GM23248 (cell line): ENCODE measurements at regions not wholly inside any gene's neighbourhood (a gene's known extent, or its start where the extent isn't known, plus 50 kb on each side); places are given as distances from the start of the nearest gene placed in this dataset.

ENCODE experiments used
- DNase-seq: peaks from one replicate; pipeline ENCODE4 v3.0.0-alpha.2; 2015
- H2AFZ ChIP-seq: fragments of 200-600 bp; sonication (generic); 2 replicates; pipeline ENCODE4 v1.6.1; 2016; ENCODE audit warnings: antibody characterized with exemption
- H3F3A ChIP-seq: fragments of 200-600 bp; sonication (generic); 2 replicates; pipeline ENCODE4 v1.6.1; 2016; ENCODE audit warnings: mild to moderate bottlenecking, antibody characterized with exemption, mixed run types; ENCODE audit not compliant: insufficient read depth
- H3K27ac ChIP-seq: fragments of 200-600 bp; sonication (generic); 2 replicates; pipeline ENCODE4 v1.5.1; 2016; ENCODE audit warnings: mild to moderate bottlenecking
- H3K27me3 ChIP-seq: fragments of 200-600 bp; sonication (generic); replicated peaks from 2 replicates; pipeline ENCODE4 v1.6.1; 2016; ENCODE audit warnings: mild to moderate bottlenecking; ENCODE audit not compliant: insufficient read depth
- H3K36me3 ChIP-seq: fragments of 200-600 bp; sonication (generic); 2 replicates; pipeline ENCODE4 v1.6.1; 2016; ENCODE audit warnings: low read depth, mild to moderate bottlenecking
- H3K4me1 ChIP-seq: fragments of 200-600 bp; sonication (generic); 2 replicates; pipeline ENCODE4 v1.6.1; 2016; ENCODE audit warnings: mild to moderate bottlenecking; ENCODE audit not compliant: insufficient read depth
- H3K4me2 ChIP-seq: fragments of 200-600 bp; sonication (generic); one replicate; pipeline ENCODE4 v1.6.1; 2016; ENCODE audit warnings: mild to moderate bottlenecking; ENCODE audit not compliant: unreplicated experiment
- H3K4me3 ChIP-seq: fragments of 200-600 bp; sonication (generic); 2 replicates; pipeline ENCODE4 v1.5.1; 2016; ENCODE audit warnings: mild to moderate bottlenecking
- H3K79me2 ChIP-seq: fragments of 200-600 bp; sonication (generic); 2 replicates; pipeline ENCODE4 v1.6.1; 2016; ENCODE audit warnings: mild to moderate bottlenecking; ENCODE audit not compliant: insufficient read depth
- H3K9ac ChIP-seq: fragments of 200-600 bp; sonication (generic); 2 replicates; pipeline ENCODE4 v1.6.1; 2016; ENCODE audit warnings: mild to moderate bottlenecking
- H3K9me2 ChIP-seq: fragments of 200-600 bp; sonication (generic); 2 replicates; pipeline ENCODE4 v1.6.1; 2016; ENCODE audit warnings: mixed run types, mild to moderate bottlenecking, moderate library complexity; ENCODE audit not compliant: insufficient read depth
- H3K9me3 ChIP-seq: fragments of 200-600 bp; sonication (generic); one replicate; pipeline ENCODE4 v1.6.1; 2017; ENCODE audit warnings: low read depth
- H4K20me1 ChIP-seq: fragments of 200-600 bp; sonication (generic); 2 replicates; pipeline ENCODE4 v1.6.0; 2016; ENCODE audit not compliant: insufficient read depth
- EZH2 ChIP-seq: fragments of 200-600 bp; sonication (generic); IDR thresholded peaks from 2 replicates; pipeline ENCODE4 v1.6.1; 2018; ENCODE audit warnings: antibody characterized with exemption, mild to moderate bottlenecking; ENCODE audit not compliant: insufficient read depth, poor library complexity, severe bottlenecking
- EZH2phosphoT487 ChIP-seq: fragments of 200-600 bp; sonication (generic); IDR thresholded peaks from 2 replicates; pipeline ENCODE4 v1.6.1; 2018; ENCODE audit warnings: antibody characterized with exemption, moderate library complexity, mild to moderate bottlenecking, low read depth; ENCODE audit not compliant: insufficient read depth
- WGBS, 2 experiments: methylation state at CpG; one replicate each; pipeline ENCODE4 v1.1.6; 2015 to 2017; ENCODE audit warnings: low lambda C conversion rate in 2 of 2, low coverage in 1 of 2; ENCODE audit errors: missing lambda C conversion rate in 2 of 2; 5-methylcytosine and 5-hydroxymethylcytosine counted together
- in situ Hi-C: fragments of 300-500 bp; cut with MboI; formaldehyde crosslinking; loops from 2 replicates; pipeline ENCODE4 v1.15.0; 2020

GRCh38 chr14:65937960-65938316 is 525.4 kb downstream of the FUT8 start:
- Histone ChIP-seq H2AFZ (no peak overlapping the region), H3K9me2 (no peaks in the 10 kb centered on the region), H3K4me1 (no peaks in the 10 kb centered on the region), H3F3A (no peaks in the 10 kb centered on the region), H3K27ac (no peak overlapping the region), H3K4me3 (no peak overlapping the region), H3K79me2 (no peaks in the 10 kb centered on the region), H3K4me2 (no peak overlapping the region), H3K27me3 (0 out of 2 replicates have a peak, but pooled peaks cover 8% of the 10 kb centered on the region), H3K9me3 (no peaks in the 10 kb centered on the region), H3K9ac (no peak overlapping the region), H4K20me1 (no peaks in the 10 kb centered on the region), H3K36me3 (no peaks in the 10 kb centered on the region)
- no peak for TF ChIP-seq EZH2phosphoT487
- TF ChIP-seq EZH2 = no peak
- in situ Hi-C loops = no loop called here
- no peak for DNase-seq

- DNase-seq = no peak
- in situ Hi-C loops = no loop called here
Measured at GRCh38 chr14:65938738-65939137, 526.2 kb downstream of the FUT8 start.

GRCh38 chr14:65939184-65939583 is 526.7 kb downstream of the FUT8 start:
- in situ Hi-C loops = no loop called here
- 85 to 90% methylated on average over 1 of the region's 1 CpG for WGBS, 2 experiments
- Histone ChIP-seq H3K9me2 (no peaks in the 10 kb centered on the region), H3K27ac (no peak overlapping the region), H3K4me3 (no peak overlapping the region), H2AFZ (no peak overlapping the region), H3K9me3 (no peaks in the 10 kb centered on the region), H3K36me3 (no peaks in the 10 kb centered on the region), H3K4me2 (no peak overlapping the region), H4K20me1 (no peaks in the 10 kb centered on the region), H3F3A (no peaks in the 10 kb centered on the region), H3K79me2 (no peaks in the 10 kb centered on the region), H3K27me3 (0 out of 2 replicates have a peak, but pooled peaks cover 8% of the 10 kb centered on the region), H3K9ac (no peak overlapping the region), H3K4me1 (no peaks in the 10 kb centered on the region)
- DNase-seq = no peak
- no peak for TF ChIP-seq EZH2
- TF ChIP-seq EZH2phosphoT487 = no peak

More at GRCh38 chr14:65938738-65939137, 526.2 kb downstream of the FUT8 start:
- Histone ChIP-seq H3K27ac (no peak overlapping the region), H3K9ac (no peak overlapping the region), H3K4me1 (no peaks in the 10 kb centered on the region), H3F3A (no peaks in the 10 kb centered on the region), H3K27me3 (0 out of 2 replicates have a peak, but pooled peaks cover 8% of the 10 kb centered on the region), H3K79me2 (no peaks in the 10 kb centered on the region), H3K4me2 (no peak overlapping the region), H3K9me3 (no peaks in the 10 kb centered on the region), H4K20me1 (no peaks in the 10 kb centered on the region), H2AFZ (no peak overlapping the region), H3K9me2 (no peaks in the 10 kb centered on the region), H3K36me3 (no peaks in the 10 kb centered on the region), H3K4me3 (no peak overlapping the region)
- 29 to 33% methylated on average over 2 of the region's 2 CpGs for WGBS, 2 experiments
- no peak for TF ChIP-seq EZH2phosphoT487
- TF ChIP-seq EZH2 = no peak

- no peaks in the 10 kb centered on the region for H3K36me3 ChIP-seq
- no peaks in the 10 kb centered on the region for H3K9me2 ChIP-seq
- no peaks in the 10 kb centered on the region for H3K79me2 ChIP-seq
- H3K4me3 ChIP-seq = no peak overlapping the region
- H3K4me1 ChIP-seq = no peaks in the 10 kb centered on the region
- peak; percentile 34 for DNase-seq
- no peak for TF ChIP-seq EZH2
- 70 to 74% methylated on average over 9 of the region's 9 CpGs for WGBS, 2 experiments
- no peaks in the 10 kb centered on the region for H3F3A ChIP-seq
- H3K27ac ChIP-seq = no peak overlapping the region
- H4K20me1 ChIP-seq = no peaks in the 10 kb centered on the region
- in situ Hi-C loops = no loop called here
- no peak overlapping the region for H3K4me2 ChIP-seq
- no peaks in the 10 kb centered on the region for H3K9me3 ChIP-seq
- 0 out of 2 replicates have a peak, but pooled peaks cover 8% of the 10 kb centered on the region for H3K27me3 ChIP-seq
- H2AFZ ChIP-seq = no peak overlapping the region
- no peak overlapping the region for H3K9ac ChIP-seq
Measured at GRCh38 chr14:65940056-65940735, 527.7 kb downstream of the FUT8 start.

- Histone ChIP-seq H3K9me2 (no peaks in the 10 kb centered on the region), H3K4me2 (no peak overlapping the region), H4K20me1 (no peaks in the 10 kb centered on the region), H3K27me3 (0 out of 2 replicates have a peak, but pooled peaks cover 8% of the 10 kb centered on the region), H3K9ac (no peak overlapping the region), H3K79me2 (no peaks in the 10 kb centered on the region), H3K4me1 (no peaks in the 10 kb centered on the region), H3K36me3 (no peaks in the 10 kb centered on the region), H3K9me3 (no peaks in the 10 kb centered on the region), H2AFZ (no peak overlapping the region), H3K4me3 (no peak overlapping the region), H3F3A (no peaks in the 10 kb centered on the region), H3K27ac (no peak overlapping the region)
- in situ Hi-C loops = no loop called here
- 42 to 44% methylated on average over 4 of the region's 4 CpGs for WGBS, 2 experiments
- TF ChIP-seq EZH2 (no peak), EZH2phosphoT487 (no peak)
- DNase-seq = no peak
Measured at GRCh38 chr14:65941091-65941490, 528.6 kb downstream of the FUT8 start.
